A549 (cell line): ENCODE measurements at regions not wholly inside any gene's neighbourhood (a gene's known extent, or its start where the extent isn't known, plus 50 kb on each side); places are given as distances from the start of the nearest gene placed in this dataset.

Source experiments
- ATAC-seq, 2 experiments: fragments of 200-7000 bp in 1 of 2; fragments of >200 bp in 1 of 2; cut with Nextera tagmentation in 1 of 2; cut with Tn5 transposase in 1 of 2; 3 replicates each; pipeline versions ENCODE4 v1.8.0 to v1.9.1; 2018 to 2020; ENCODE audit warnings: mild to moderate bottlenecking in 1 of 2, moderate library complexity in 1 of 2
- CTCF ChIA-PET: fragments of 300-600 bp; sonication (Branson Sonifier 250); formaldehyde crosslinking; extraction: SDS; loops from one replicate; lab custom pipeline; 2021; ENCODE audit warnings: antibody characterized with exemption, inconsistent platforms; lab: Yijun Ruan, JAX
- POLR2A ChIA-PET: fragments of 350-600 bp; formaldehyde crosslinking; extraction: SDS; loops from one replicate; lab custom pipeline; 2021; ENCODE audit warnings: antibody characterized with exemption, inconsistent platforms; lab: Yijun Ruan, JAX
- DNase-seq, 2 experiments: peaks; one replicate each; pipeline versions ENCODE4 v3.0.0 to v3.0.0-alpha.2; 2011 to 2016; ENCODE audit warnings: low read depth in 1 of 2, low spot score in 1 of 2
- FAIRE-seq: peaks from 2 replicates; lab custom pipeline; 2011; peaks lifted over from hg19 to GRCh38; lab: Jason Lieb, UNC
- H3K27ac ChIP-seq, 2 experiments: fragments of >200 bp; sonication (Bioruptor Twin); formaldehyde crosslinking; 3 replicates each; pipeline ENCODE4 v1.5.1; 2016 to 2017
- H3K4me1 ChIP-seq: fragments of >200 bp; sonication (Bioruptor Twin); formaldehyde crosslinking; 3 replicates; pipeline ENCODE4 v1.6.1; 2016
- H3K4me2 ChIP-seq: fragments of >200 bp; sonication (Bioruptor Twin); formaldehyde crosslinking; 3 replicates; pipeline ENCODE4 v1.6.1; 2016
- H3K4me3 ChIP-seq: fragments of >200 bp; sonication (Bioruptor Twin); formaldehyde crosslinking; 3 replicates; pipeline ENCODE4 v1.5.1; 2016
- H3K9me3 ChIP-seq: fragments of >200 bp; sonication (Bioruptor Twin); formaldehyde crosslinking; 3 replicates; pipeline ENCODE4 v1.6.1; 2016
- ATOH8 ChIP-seq: fragments of 250-450 bp; sonication (Bioruptor Pico); IDR thresholded peaks from 2 replicates; pipeline ENCODE4 v1.5.0; 2020; ENCODE audit warnings: low read depth, mild to moderate bottlenecking, moderate library complexity
- BCL3 ChIP-seq: fragments of >200 bp; sonication (Bioruptor Twin); formaldehyde crosslinking; IDR thresholded peaks from 3 replicates; pipeline ENCODE4 v1.6.1; 2016
- BHLHE40 ChIP-seq: IDR thresholded peaks from 2 replicates; pipeline ENCODE4 v1.6.1; 2012; ENCODE audit warnings: low read depth, low read length, inconsistent platforms
- CBX2 ChIP-seq: fragments of 200-600 bp; sonication (generic); IDR thresholded peaks from 2 replicates; pipeline ENCODE4 v1.6.1; 2016; ENCODE audit warnings: low read depth, mild to moderate bottlenecking, borderline replicate concordance
- CEBPB ChIP-seq, 2 experiments: fragments of >200 bp in 1 of 2; sonication (Bioruptor Twin) in 1 of 2; formaldehyde crosslinking in 1 of 2; IDR thresholded peaks; 2 replicates each; pipeline ENCODE4 v1.6.1; 2012 to 2016
- CHD2 ChIP-seq: fragments of 150-350 bp; IDR thresholded peaks from 2 replicates; pipeline ENCODE4 v1.6.1; 2014; ENCODE audit warnings: low read length; ENCODE audit not compliant: partially characterized antibody
- CTCF ChIP-seq: fragments of >200 bp; sonication (Bioruptor Twin); formaldehyde crosslinking; IDR thresholded peaks from 3 replicates; pipeline ENCODE4 v1.5.1; 2016
- FOSB ChIP-seq: fragments of 250-450 bp; sonication (Bioruptor Pico); IDR thresholded peaks from 2 replicates; pipeline ENCODE4 v1.5.0; 2020; ENCODE audit warnings: mild to moderate bottlenecking, moderate library complexity
- FOXS1 ChIP-seq: fragments of 250-450 bp; sonication (Bioruptor Pico); IDR thresholded peaks from 2 replicates; pipeline ENCODE4 v1.5.0; 2020; ENCODE audit warnings: mild to moderate bottlenecking, moderate library complexity
- GATA3 ChIP-seq: IDR thresholded peaks from 2 replicates; pipeline ENCODE4 v1.6.1; 2012; ENCODE audit warnings: borderline replicate concordance
- HOXA7 ChIP-seq: fragments of 250-450 bp; sonication (Bioruptor Pico); IDR thresholded peaks from 2 replicates; pipeline ENCODE4 v1.5.0; 2020; ENCODE audit warnings: mild to moderate bottlenecking, moderate library complexity
- JUN ChIP-seq, 2 experiments: fragments of >200 bp; sonication (Bioruptor Twin); formaldehyde crosslinking; IDR thresholded peaks; 2 replicates in 1 of 2; 3 replicates in 1 of 2; pipeline ENCODE4 v1.6.1; 2016 to 2017
- MAFK ChIP-seq: fragments of 450-650 bp; IDR thresholded peaks from 2 replicates; pipeline ENCODE4 v1.6.1; 2014; ENCODE audit not compliant: partially characterized antibody
- MAX ChIP-seq: IDR thresholded peaks from 2 replicates; pipeline ENCODE4 v1.6.1; 2012
- PHF8 ChIP-seq: fragments of 200-600 bp; sonication (generic); IDR thresholded peaks from 2 replicates; pipeline ENCODE4 v1.6.1; 2016; ENCODE audit warnings: low read depth, mild to moderate bottlenecking, antibody characterized with exemption, moderate library complexity, borderline replicate concordance
- POLR2A ChIP-seq: IDR thresholded peaks from 2 replicates; pipeline ENCODE4 v1.6.1; 2012; ENCODE audit warnings: mild to moderate bottlenecking, low read length
- POLR2AphosphoS2 ChIP-seq: conservative IDR thresholded peaks from 2 replicates; pipeline ENCODE4 v1.6.1; 2012; ENCODE audit warnings: low read length, improper control_type of control experiment, inconsistent platforms
- REST ChIP-seq: fragments of 200-600 bp; sonication (generic); IDR thresholded peaks from 2 replicates; pipeline ENCODE4 v1.6.1; 2016; ENCODE audit warnings: antibody characterized with exemption, mild to moderate bottlenecking, moderate library complexity
- RFX5 ChIP-seq: fragments of 450-650 bp; IDR thresholded peaks from 2 replicates; pipeline ENCODE4 v1.7.1; 2014; ENCODE audit warnings: antibody characterized with exemption, mild to moderate bottlenecking, moderate library complexity
- RNF2 ChIP-seq: fragments of 200-600 bp; sonication (generic); IDR thresholded peaks from 2 replicates; pipeline ENCODE4 v1.6.1; 2016; ENCODE audit warnings: low read depth, mild to moderate bottlenecking, antibody characterized with exemption, moderate library complexity, borderline replicate concordance
- TFCP2L1 ChIP-seq: fragments of 250-450 bp; sonication (Bioruptor Pico); IDR thresholded peaks from 2 replicates; pipeline ENCODE4 v1.5.0; 2021; ENCODE audit warnings: mild to moderate bottlenecking
- TP53 ChIP-seq: fragments of 250-450 bp; sonication (Bioruptor Pico); IDR thresholded peaks from 2 replicates; pipeline ENCODE4 v1.5.0; 2021; ENCODE audit warnings: mild to moderate bottlenecking, moderate library complexity
- USF2 ChIP-seq: fragments of 450-650 bp; IDR thresholded peaks from 2 replicates; pipeline ENCODE4 v1.6.1; 2014; ENCODE audit warnings: antibody characterized with exemption
- ZFP36 ChIP-seq: fragments of 450-650 bp; IDR thresholded peaks from 2 replicates; pipeline ENCODE4 v1.6.1; 2014; ENCODE audit warnings: borderline replicate concordance; ENCODE audit not compliant: partially characterized antibody
- ZNF302 ChIP-seq: fragments of 250-450 bp; sonication (Bioruptor Pico); IDR thresholded peaks from 2 replicates; pipeline ENCODE4 v1.9.0; 2021; ENCODE audit warnings: inconsistent platforms, mild to moderate bottlenecking, moderate library complexity
- WGBS: methylation state at CpG from one replicate; pipeline ENCODE4 v1.1.6; 2017; ENCODE audit errors: missing lambda C conversion rate; 5-methylcytosine and 5-hydroxymethylcytosine counted together

- no peak for FAIRE-seq
- POLR2A ChIA-PET, result no interaction called here
- TF ChIP-seq BHLHE40, result no peak
- no peak for TF ChIP-seq ATOH8 (CRISPR knock-in tag)
- TF ChIP-seq ZNF302 (CRISPR knock-in tag), result no peak
- no peak for TF ChIP-seq USF2
- no peak for TF ChIP-seq RFX5
- no peak for TF ChIP-seq REST
- no peak for TF ChIP-seq JUN (IDR thresholded peaks at IDR 0.05)
- TF ChIP-seq CTCF, result no peak
- WGBS, result 3% methylated on average over 1 of the region's 1 CpG
- no peak for DNase-seq
- Histone ChIP-seq H3K4me3 (no peak overlapping the region), H3K27ac (no peak overlapping the region), H3K4me1 (no peaks in the 10 kb centered on the region), H3K9me3 (no peaks in the 10 kb centered on the region), H3K4me2 (no peak overlapping the region)
- CTCF ChIA-PET, result no interaction called here
- no peak for ATAC-seq
Observed at GRCh38 chr13:56338421-56338820, 802.3 kb upstream of the PRR20A start.

GRCh38 chr13:56347014-56347413 lies 793.7 kb upstream of the PRR20A start:
- Histone ChIP-seq H3K4me1 (no peaks in the 10 kb centered on the region), H3K4me2 (no peak overlapping the region), H3K27ac (no peak overlapping the region), H3K4me3 (no peak overlapping the region), H3K9me3 (no peaks in the 10 kb centered on the region)
- POLR2A ChIA-PET, result no interaction called here
- DNase-seq (no peak), FAIRE-seq (no peak), ATAC-seq (no peak)
- 0% methylated on average over 1 of the region's 1 CpG for WGBS
- CTCF ChIA-PET, result no interaction called here
- TF ChIP-seq RNF2, result no peak
- no peak for TF ChIP-seq FOXS1
- TF ChIP-seq FOSB, result no peak
- TF ChIP-seq TP53 (CRISPR knock-in tag), result no peak
- TF ChIP-seq BCL3, result no peak
- no peak for TF ChIP-seq POLR2A
- no peak for TF ChIP-seq CEBPB (IDR thresholded peaks at IDR 0.05)
- no peak for TF ChIP-seq MAX
- no peak for TF ChIP-seq ZFP36
- no peak for TF ChIP-seq USF2
- TF ChIP-seq GATA3, result no peak
- no peak for TF ChIP-seq ZNF302 (CRISPR knock-in tag)
- TF ChIP-seq MAFK, result no peak
- TF ChIP-seq CBX2, result no peak
- no peak for TF ChIP-seq CHD2
- TF ChIP-seq POLR2AphosphoS2, result no peak
- no peak for TF ChIP-seq TFCP2L1 (CRISPR knock-in tag)
- no peak for TF ChIP-seq PHF8
- TF ChIP-seq HOXA7 (CRISPR knock-in tag), result no peak
